ENCODE measurements at regions not wholly inside any gene's neighbourhood (a gene's known extent, or its start where the extent isn't known, plus 50 kb on each side); places are given as distances from the start of the nearest gene placed in this dataset.

- no peak for TF ChIP-seq CTCF (IDR thresholded peaks at IDR 0.05)
- no peak for TF ChIP-seq POLR2A (IDR thresholded peaks at IDR 0.05)
- TF ChIP-seq POLR2AphosphoS5 (IDR thresholded peaks at IDR 0.05), result no peak
Measured at GRCh38 chr6:74518035-74518434, 687.8 kb downstream of the COL12A1 start.

All from breast epithelium (tissue), 3 donors.